ENCODE measurements at regions not wholly inside any gene's neighbourhood (a gene's known extent, or its start where the extent isn't known, plus 50 kb on each side); places are given as distances from the start of the nearest gene placed in this dataset.

DNA sequence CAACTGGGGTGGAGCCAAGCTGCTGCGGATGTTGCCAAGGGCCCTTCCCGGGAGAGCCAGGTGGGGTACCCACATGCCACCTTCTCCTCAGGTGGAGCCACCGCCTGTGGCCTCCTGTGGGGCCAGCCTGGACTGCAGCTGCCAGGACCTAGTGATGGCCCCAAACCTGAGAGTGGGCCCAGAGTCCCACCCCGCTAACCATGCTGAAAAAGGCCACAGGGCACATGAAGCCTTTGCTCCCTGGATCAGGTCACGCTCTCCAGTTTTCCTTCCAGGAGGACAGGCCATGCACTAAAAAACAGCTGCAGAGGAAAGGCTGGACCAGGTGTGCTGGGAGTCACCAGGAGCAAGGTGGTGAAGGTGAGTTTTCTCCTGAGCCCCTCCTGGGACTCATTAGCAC is 73.9 kb upstream of the SLC22A16 start:
- TF ChIP-seq POLR2A (IDR thresholded peaks at IDR 0.05) = no peak
- TF ChIP-seq, protein P1, sequence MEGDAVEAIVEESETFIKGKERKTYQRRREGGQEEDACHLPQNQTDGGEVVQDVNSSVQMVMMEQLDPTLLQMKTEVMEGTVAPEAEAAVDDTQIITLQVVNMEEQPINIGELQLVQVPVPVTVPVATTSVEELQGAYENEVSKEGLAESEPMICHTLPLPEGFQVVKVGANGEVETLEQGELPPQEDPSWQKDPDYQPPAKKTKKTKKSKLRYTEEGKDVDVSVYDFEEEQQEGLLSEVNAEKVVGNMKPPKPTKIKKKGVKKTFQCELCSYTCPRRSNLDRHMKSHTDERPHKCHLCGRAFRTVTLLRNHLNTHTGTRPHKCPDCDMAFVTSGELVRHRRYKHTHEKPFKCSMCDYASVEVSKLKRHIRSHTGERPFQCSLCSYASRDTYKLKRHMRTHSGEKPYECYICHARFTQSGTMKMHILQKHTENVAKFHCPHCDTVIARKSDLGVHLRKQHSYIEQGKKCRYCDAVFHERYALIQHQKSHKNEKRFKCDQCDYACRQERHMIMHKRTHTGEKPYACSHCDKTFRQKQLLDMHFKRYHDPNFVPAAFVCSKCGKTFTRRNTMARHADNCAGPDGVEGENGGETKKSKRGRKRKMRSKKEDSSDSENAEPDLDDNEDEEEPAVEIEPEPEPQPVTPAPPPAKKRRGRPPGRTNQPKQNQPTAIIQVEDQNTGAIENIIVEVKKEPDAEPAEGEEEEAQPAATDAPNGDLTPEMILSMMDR (IDR thresholded peaks at IDR 0.05) = no peak
